ENCODE measurements at regions not wholly inside any gene's neighbourhood (a gene's known extent, or its start where the extent isn't known, plus 50 kb on each side); places are given as distances from the start of the nearest gene placed in this dataset.

GRCh38 chr15:54829821-54830220, 366.9 kb downstream of the RSL24D1 start:
- TF ChIP-seq MYC (IDR thresholded peaks at IDR 0.05; ENCODE audit: low read depth, low read length) (no peak), CTCF (IDR thresholded peaks at IDR 0.05; ENCODE audit: low read depth, low read length) (no peak), POLR2A (IDR thresholded peaks at IDR 0.05; ENCODE audit: extremely low read depth, insufficient read length) (no peak)

Measured in NB4 (cell line).